ENCODE measurements at regions not wholly inside any gene's neighbourhood (a gene's known extent, or its start where the extent isn't known, plus 50 kb on each side); places are given as distances from the start of the nearest gene placed in this dataset.

DNA sequence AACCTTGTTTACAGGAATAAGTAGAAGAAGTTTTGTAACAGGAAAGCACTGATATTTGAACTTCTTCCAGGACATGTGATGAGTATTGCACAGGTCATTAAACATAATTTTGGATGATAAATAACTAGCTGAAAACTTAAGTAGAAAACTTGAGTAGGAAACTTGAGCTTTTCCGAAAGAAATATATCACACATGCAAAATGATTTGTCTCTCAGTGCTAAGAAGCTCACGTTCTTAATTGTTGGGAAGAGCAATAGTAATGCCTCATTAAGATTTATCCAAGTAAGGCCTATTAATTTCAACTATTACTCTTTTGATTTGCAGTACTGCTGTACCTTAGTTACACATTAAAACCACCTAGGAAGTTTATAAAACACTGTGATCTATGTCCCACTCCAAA lies 1921.9 kb upstream of the LRRTM1 start:
- Histone ChIP-seq H3F3A (ENCODE audit: insufficient read depth, low read length) (no peaks in the 10 kb centered on the region), H3K9me3 (replicated peaks; ENCODE audit: insufficient read depth, low read length) (no peaks in the 10 kb centered on the region), H2AFZ (ENCODE audit: low read length) (no peak overlapping the region), H3K79me2 (ENCODE audit: low read length) (no peaks in the 10 kb centered on the region), H3K4me2 (ENCODE audit: low read depth, low read length) (no peak overlapping the region), H3K27me3 (replicated peaks; ENCODE audit: insufficient read depth, low read length) (no peaks in the 10 kb centered on the region), H3K9ac (ENCODE audit: low read length) (no peak overlapping the region), H3K27ac (ENCODE audit: low read length) (no peak overlapping the region), H3K4me1 (ENCODE audit: low read length) (no peaks in the 10 kb centered on the region), H3K9me2 (replicated peaks; ENCODE audit: insufficient read depth, low read length) (no peaks in the 10 kb centered on the region), H4K20me1 (ENCODE audit: insufficient read depth, low read length) (no peaks in the 10 kb centered on the region), H3K4me3 (ENCODE audit: low read length) (no peak overlapping the region), H3K36me3 (replicated peaks; ENCODE audit: insufficient read depth, low read length) (no peaks in the 10 kb centered on the region)
- no peak for DNase-seq
- TF ChIP-seq EZH2 (optimal IDR thresholded peaks at IDR 0.05; ENCODE audit: low read depth, low read length) (no peak), EZH2phosphoT487 (IDR thresholded peaks at IDR 0.05; ENCODE audit: low read length) (no peak)
- TF ChIP-seq, protein P1, sequence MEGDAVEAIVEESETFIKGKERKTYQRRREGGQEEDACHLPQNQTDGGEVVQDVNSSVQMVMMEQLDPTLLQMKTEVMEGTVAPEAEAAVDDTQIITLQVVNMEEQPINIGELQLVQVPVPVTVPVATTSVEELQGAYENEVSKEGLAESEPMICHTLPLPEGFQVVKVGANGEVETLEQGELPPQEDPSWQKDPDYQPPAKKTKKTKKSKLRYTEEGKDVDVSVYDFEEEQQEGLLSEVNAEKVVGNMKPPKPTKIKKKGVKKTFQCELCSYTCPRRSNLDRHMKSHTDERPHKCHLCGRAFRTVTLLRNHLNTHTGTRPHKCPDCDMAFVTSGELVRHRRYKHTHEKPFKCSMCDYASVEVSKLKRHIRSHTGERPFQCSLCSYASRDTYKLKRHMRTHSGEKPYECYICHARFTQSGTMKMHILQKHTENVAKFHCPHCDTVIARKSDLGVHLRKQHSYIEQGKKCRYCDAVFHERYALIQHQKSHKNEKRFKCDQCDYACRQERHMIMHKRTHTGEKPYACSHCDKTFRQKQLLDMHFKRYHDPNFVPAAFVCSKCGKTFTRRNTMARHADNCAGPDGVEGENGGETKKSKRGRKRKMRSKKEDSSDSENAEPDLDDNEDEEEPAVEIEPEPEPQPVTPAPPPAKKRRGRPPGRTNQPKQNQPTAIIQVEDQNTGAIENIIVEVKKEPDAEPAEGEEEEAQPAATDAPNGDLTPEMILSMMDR (IDR thresholded peaks at IDR 0.05; ENCODE audit: low read length): no peak

DNA sequence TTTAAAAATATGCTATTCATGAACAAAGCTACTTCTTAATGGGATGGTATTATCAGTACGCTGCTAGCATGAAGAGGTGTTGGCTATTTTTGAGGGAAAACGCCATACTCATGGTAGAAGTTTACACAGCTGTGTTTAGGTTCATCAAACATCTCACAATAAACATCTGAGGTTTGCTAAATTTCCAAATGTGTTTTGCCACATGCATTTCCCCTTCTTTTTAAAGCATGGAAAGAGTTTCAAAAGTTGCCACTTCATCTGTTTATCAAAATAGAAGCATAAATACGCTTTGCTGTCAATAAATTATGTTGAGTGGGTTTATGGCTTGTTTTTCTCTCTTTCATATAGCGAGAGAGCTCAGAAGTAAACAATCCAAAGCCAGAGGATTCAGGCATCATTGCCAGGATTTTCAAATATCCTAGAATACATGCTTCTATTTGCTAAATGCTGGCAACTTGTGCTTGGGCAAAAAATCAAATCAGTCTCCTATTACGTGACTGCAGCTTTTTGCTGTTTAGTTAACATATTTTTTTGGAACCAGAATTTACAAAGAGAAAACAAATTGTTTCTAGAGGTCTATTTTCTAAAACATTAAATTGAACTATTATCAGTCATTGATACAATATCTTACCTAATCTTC lies 1919.9 kb upstream of the LRRTM1 start:
- no peaks in the 10 kb centered on the region for H3K9me2 ChIP-seq (replicated peaks; ENCODE audit: insufficient read depth, low read length)
- TF ChIP-seq, protein P1 (IDR thresholded peaks at IDR 0.05; ENCODE audit: low read length): no peak
- TF ChIP-seq EZH2phosphoT487 (IDR thresholded peaks at IDR 0.05; ENCODE audit: low read length) (no peak), EZH2 (optimal IDR thresholded peaks at IDR 0.05; ENCODE audit: low read depth, low read length) (no peak)
- H3K9me3 ChIP-seq (replicated peaks; ENCODE audit: insufficient read depth, low read length): no peaks in the 10 kb centered on the region
- no peak for DNase-seq
- H3K79me2 ChIP-seq (ENCODE audit: low read length): no peaks in the 10 kb centered on the region
- H3K4me1 ChIP-seq (ENCODE audit: low read length): no peaks in the 10 kb centered on the region
- no peaks in the 10 kb centered on the region for H4K20me1 ChIP-seq (ENCODE audit: insufficient read depth, low read length)
- no peak overlapping the region for H3K27ac ChIP-seq (ENCODE audit: low read length)
- no peaks in the 10 kb centered on the region for H3K36me3 ChIP-seq (replicated peaks; ENCODE audit: insufficient read depth, low read length)
- no peak overlapping the region for H3K4me2 ChIP-seq (ENCODE audit: low read depth, low read length)
- no peaks in the 10 kb centered on the region for H3F3A ChIP-seq (ENCODE audit: insufficient read depth, low read length)
- H3K27me3 ChIP-seq (replicated peaks; ENCODE audit: insufficient read depth, low read length): no peaks in the 10 kb centered on the region
- H2AFZ ChIP-seq (ENCODE audit: low read length): no peak overlapping the region
- no peak overlapping the region for H3K4me3 ChIP-seq (ENCODE audit: low read length)
- H3K9ac ChIP-seq (ENCODE audit: low read length): no peak overlapping the region

- Histone ChIP-seq H3K9ac (ENCODE audit: low read length) (no peak overlapping the region), H3K4me2 (ENCODE audit: low read depth, low read length) (no peak overlapping the region), H3K27ac (ENCODE audit: low read length) (no peak overlapping the region), H2AFZ (ENCODE audit: low read length) (no peak overlapping the region), H3K4me3 (ENCODE audit: low read length) (no peak overlapping the region), H4K20me1 (ENCODE audit: insufficient read depth, low read length) (no peaks in the 10 kb centered on the region), H3K36me3 (replicated peaks; ENCODE audit: insufficient read depth, low read length) (no peaks in the 10 kb centered on the region), H3K27me3 (replicated peaks; ENCODE audit: insufficient read depth, low read length) (no peaks in the 10 kb centered on the region), H3K4me1 (ENCODE audit: low read length) (no peaks in the 10 kb centered on the region), H3K79me2 (ENCODE audit: low read length) (no peaks in the 10 kb centered on the region), H3F3A (ENCODE audit: insufficient read depth, low read length) (no peaks in the 10 kb centered on the region), H3K9me2 (replicated peaks; ENCODE audit: insufficient read depth, low read length) (no peaks in the 10 kb centered on the region), H3K9me3 (replicated peaks; ENCODE audit: insufficient read depth, low read length) (no peaks in the 10 kb centered on the region)
- no peak for DNase-seq
- no peak for TF ChIP-seq EZH2phosphoT487 (IDR thresholded peaks at IDR 0.05; ENCODE audit: low read length)
- TF ChIP-seq, protein P1 (IDR thresholded peaks at IDR 0.05; ENCODE audit: low read length): no peak
- TF ChIP-seq EZH2 (optimal IDR thresholded peaks at IDR 0.05; ENCODE audit: low read depth, low read length): no peak
Measured at GRCh38 chr2:82215212-82215611, 1910.7 kb upstream of the LRRTM1 start.
